ENCODE measurements at regions not wholly inside any gene's neighbourhood (a gene's known extent, or its start where the extent isn't known, plus 50 kb on each side); places are given as distances from the start of the nearest gene placed in this dataset.

DNA sequence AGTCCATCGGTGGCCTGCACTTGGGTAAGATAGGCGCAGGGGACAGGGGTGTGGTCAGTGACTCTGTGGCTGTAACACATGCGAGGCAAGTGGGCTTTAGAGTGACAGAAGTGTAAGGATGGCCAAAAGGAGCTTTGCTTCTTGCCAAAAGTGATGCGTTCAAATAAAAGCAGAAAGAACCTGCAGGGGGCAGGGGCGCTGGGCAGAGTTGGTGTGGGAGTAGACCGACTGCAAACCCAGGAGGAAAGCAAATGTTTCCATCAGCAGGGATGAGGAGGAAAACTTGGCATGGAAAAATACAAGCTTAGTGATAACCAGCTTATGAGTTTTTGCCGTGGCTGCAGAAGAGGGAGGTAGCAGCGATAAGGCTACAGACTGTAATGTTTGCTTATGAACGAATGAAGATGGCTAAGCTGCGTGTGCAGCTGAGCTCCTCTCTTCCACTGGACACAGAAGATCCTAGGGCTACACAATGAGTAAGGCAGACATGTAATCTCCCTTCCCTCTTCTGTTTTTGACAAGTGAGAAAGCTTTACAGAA, 149.4 kb downstream of the WNT5A start:
- H3K4me1 ChIP-seq (ENCODE audit: insufficient read depth, low read length): peaks cover 32% of the 10 kb centered on the region
- TF ChIP-seq, protein P1, sequence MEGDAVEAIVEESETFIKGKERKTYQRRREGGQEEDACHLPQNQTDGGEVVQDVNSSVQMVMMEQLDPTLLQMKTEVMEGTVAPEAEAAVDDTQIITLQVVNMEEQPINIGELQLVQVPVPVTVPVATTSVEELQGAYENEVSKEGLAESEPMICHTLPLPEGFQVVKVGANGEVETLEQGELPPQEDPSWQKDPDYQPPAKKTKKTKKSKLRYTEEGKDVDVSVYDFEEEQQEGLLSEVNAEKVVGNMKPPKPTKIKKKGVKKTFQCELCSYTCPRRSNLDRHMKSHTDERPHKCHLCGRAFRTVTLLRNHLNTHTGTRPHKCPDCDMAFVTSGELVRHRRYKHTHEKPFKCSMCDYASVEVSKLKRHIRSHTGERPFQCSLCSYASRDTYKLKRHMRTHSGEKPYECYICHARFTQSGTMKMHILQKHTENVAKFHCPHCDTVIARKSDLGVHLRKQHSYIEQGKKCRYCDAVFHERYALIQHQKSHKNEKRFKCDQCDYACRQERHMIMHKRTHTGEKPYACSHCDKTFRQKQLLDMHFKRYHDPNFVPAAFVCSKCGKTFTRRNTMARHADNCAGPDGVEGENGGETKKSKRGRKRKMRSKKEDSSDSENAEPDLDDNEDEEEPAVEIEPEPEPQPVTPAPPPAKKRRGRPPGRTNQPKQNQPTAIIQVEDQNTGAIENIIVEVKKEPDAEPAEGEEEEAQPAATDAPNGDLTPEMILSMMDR (IDR thresholded peaks at IDR 0.05; ENCODE audit: extremely low read depth, low read depth, low read length): no peak
- no peaks in the 10 kb centered on the region for H4K20me1 ChIP-seq (ENCODE audit: insufficient read depth, low read length)
- no peaks in the 10 kb centered on the region for H3K9me3 ChIP-seq (ENCODE audit: low read depth, low read length)
- H3K27ac ChIP-seq (ENCODE audit: low read depth, low read length): no peak overlapping the region
- H2AFZ ChIP-seq (ENCODE audit: low read length): no peak overlapping the region
- no peak overlapping the region for H3K4me3 ChIP-seq (ENCODE audit: insufficient read depth, low read length)
- H3K36me3 ChIP-seq (ENCODE audit: insufficient read depth, low read length): no peaks in the 10 kb centered on the region
- H3K4me2 ChIP-seq (ENCODE audit: insufficient read depth, low read length): no peak overlapping the region
- DNase-seq (ENCODE audit: insufficient read length, low spot score, missing footprints): peak; percentile 36
- no peaks in the 10 kb centered on the region for H3K27me3 ChIP-seq (ENCODE audit: insufficient read depth, low read length)
- H3K79me2 ChIP-seq (ENCODE audit: insufficient read depth, low read length): no peaks in the 10 kb centered on the region

DNA sequence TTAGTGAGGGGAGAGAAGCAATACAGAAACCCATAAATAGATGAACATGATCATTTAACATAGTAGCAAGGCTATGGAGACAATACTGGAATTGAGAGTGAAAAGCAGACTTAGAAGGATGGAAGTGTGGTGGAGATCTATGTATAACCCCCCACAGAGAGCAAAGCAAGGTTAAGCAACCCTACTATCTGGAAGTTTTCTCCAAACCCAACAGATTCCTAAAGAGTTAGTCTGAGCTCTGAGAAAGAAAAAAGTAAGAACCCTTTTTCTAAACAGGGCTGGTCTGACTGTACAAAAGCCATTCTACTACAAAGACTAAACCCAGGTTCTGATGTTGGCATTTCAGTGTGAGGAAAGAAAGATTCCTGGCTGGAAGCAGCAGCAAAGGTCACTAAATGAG, 153.2 kb downstream of the WNT5A start:
- Histone ChIP-seq H3K27ac (ENCODE audit: low read depth, low read length) (peak overlapping the region; percentile 77), H3K4me2 (ENCODE audit: insufficient read depth, low read length) (peak overlapping the region; percentile 48), H4K20me1 (ENCODE audit: insufficient read depth, low read length) (no peaks in the 10 kb centered on the region), H3K9me3 (ENCODE audit: low read depth, low read length) (no peaks in the 10 kb centered on the region), H3K27me3 (ENCODE audit: insufficient read depth, low read length) (no peaks in the 10 kb centered on the region), H3K4me1 (ENCODE audit: insufficient read depth, low read length) (peaks cover 47% of the 10 kb centered on the region), H2AFZ (ENCODE audit: low read length) (peak overlapping the region; percentile 62), H3K4me3 (ENCODE audit: insufficient read depth, low read length) (no peak overlapping the region), H3K79me2 (ENCODE audit: insufficient read depth, low read length) (no peaks in the 10 kb centered on the region), H3K36me3 (ENCODE audit: insufficient read depth, low read length) (no peaks in the 10 kb centered on the region)
- TF ChIP-seq, protein P1 (IDR thresholded peaks at IDR 0.05; ENCODE audit: extremely low read depth, low read depth, low read length): no peak
- peak; percentile 44 for DNase-seq (ENCODE audit: insufficient read length, low spot score, missing footprints)

DNA sequence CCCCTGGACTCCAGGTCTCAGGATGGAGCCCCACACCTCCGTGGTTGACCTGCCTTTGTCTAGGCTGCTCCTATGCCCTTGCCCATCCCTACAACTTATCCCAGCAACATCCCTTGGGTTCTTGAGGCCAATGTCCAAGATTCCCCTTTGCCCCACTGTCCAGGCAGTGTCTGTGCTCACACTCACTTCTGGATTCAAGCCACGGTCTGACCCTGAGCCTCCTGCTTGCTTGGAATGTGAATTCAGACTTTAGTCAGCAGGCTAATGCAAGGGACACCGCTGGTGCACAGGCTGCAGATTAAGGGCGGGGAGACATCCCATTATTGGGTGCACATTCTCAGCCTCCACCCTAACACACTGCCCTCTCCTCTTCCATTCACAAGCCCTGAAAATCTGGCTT, 154.1 kb downstream of the WNT5A start:
- peaks cover 52% of the 10 kb centered on the region for H3K4me1 ChIP-seq (ENCODE audit: insufficient read depth, low read length)
- no peak overlapping the region for H2AFZ ChIP-seq (ENCODE audit: low read length)
- no peaks in the 10 kb centered on the region for H3K36me3 ChIP-seq (ENCODE audit: insufficient read depth, low read length)
- DNase-seq (ENCODE audit: insufficient read length, low spot score, missing footprints): no peak
- no peaks in the 10 kb centered on the region for H3K79me2 ChIP-seq (ENCODE audit: insufficient read depth, low read length)
- no peak overlapping the region for H3K4me3 ChIP-seq (ENCODE audit: insufficient read depth, low read length)
- no peaks in the 10 kb centered on the region for H3K27me3 ChIP-seq (ENCODE audit: insufficient read depth, low read length)
- peak overlapping the region; percentile 48 for H3K4me2 ChIP-seq (ENCODE audit: insufficient read depth, low read length)
- TF ChIP-seq, protein P1 (IDR thresholded peaks at IDR 0.05; ENCODE audit: extremely low read depth, low read depth, low read length): no peak
- H3K27ac ChIP-seq (ENCODE audit: low read depth, low read length): peak overlapping the region; percentile 77
- no peaks in the 10 kb centered on the region for H4K20me1 ChIP-seq (ENCODE audit: insufficient read depth, low read length)
- H3K9me3 ChIP-seq (ENCODE audit: low read depth, low read length): no peaks in the 10 kb centered on the region

DNA sequence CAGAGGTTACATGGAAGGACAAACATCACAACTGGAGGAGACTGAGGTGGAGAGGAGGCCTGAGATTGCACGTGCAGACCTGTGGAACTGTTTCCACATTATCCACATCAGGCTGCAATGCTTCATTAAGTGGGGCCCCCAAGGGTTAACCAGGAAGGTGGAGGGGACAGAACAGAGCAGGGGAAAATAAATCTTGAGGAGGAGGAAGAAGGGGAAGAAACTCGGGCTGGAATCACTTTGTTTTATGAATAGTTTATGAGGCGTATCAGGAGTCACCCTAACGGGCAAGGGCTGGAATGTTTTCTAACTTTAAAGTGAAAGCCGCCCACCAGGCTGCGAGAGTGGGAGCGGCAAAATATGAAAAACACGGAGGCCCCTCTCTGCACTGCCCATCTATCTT, 154.9 kb downstream of the WNT5A start:
- Histone ChIP-seq H3K27me3 (ENCODE audit: insufficient read depth, low read length) (no peaks in the 10 kb centered on the region), H3K4me2 (ENCODE audit: insufficient read depth, low read length) (no peak overlapping the region), H3K4me1 (ENCODE audit: insufficient read depth, low read length) (peaks cover 61% of the 10 kb centered on the region), H3K4me3 (ENCODE audit: insufficient read depth, low read length) (no peak overlapping the region), H3K79me2 (ENCODE audit: insufficient read depth, low read length) (no peaks in the 10 kb centered on the region), H3K36me3 (ENCODE audit: insufficient read depth, low read length) (no peaks in the 10 kb centered on the region), H3K27ac (ENCODE audit: low read depth, low read length) (no peak overlapping the region), H4K20me1 (ENCODE audit: insufficient read depth, low read length) (no peaks in the 10 kb centered on the region), H2AFZ (ENCODE audit: low read length) (no peak overlapping the region), H3K9me3 (ENCODE audit: low read depth, low read length) (no peaks in the 10 kb centered on the region)
- TF ChIP-seq, protein P1 (IDR thresholded peaks at IDR 0.05; ENCODE audit: extremely low read depth, low read depth, low read length): no peak
- peak; percentile 53 for DNase-seq (ENCODE audit: insufficient read length, low spot score, missing footprints)
